Osteocyte (in vitro differentiated cells): ENCODE measurements at regions not wholly inside any gene's neighbourhood (a gene's known extent, or its start where the extent isn't known, plus 50 kb on each side); places are given as distances from the start of the nearest gene placed in this dataset.

ENCODE experiments used
- DNase-seq: peaks from one replicate; pipeline ENCODE4 v3.0.0; 2021; ENCODE audit warnings: mixed read lengths; ENCODE audit not compliant: unreplicated experiment; ENCODE audit errors: extremely low spot score
- H3K27ac Mint-ChIP-seq: one replicate; pipeline ENCODE4 v1.8.0; 2021; ENCODE audit warnings: mild to moderate bottlenecking, mixed read lengths; ENCODE audit not compliant: unreplicated experiment
- H3K27me3 Mint-ChIP-seq: one replicate; pipeline ENCODE4 v1.8.0; 2021; ENCODE audit warnings: mixed read lengths; ENCODE audit not compliant: unreplicated experiment
- H3K36me3 Mint-ChIP-seq: one replicate; pipeline ENCODE4 v1.8.0; 2021; ENCODE audit warnings: mixed read lengths; ENCODE audit not compliant: unreplicated experiment
- H3K4me1 Mint-ChIP-seq: one replicate; pipeline ENCODE4 v1.8.0; 2021; ENCODE audit warnings: mixed read lengths; ENCODE audit not compliant: unreplicated experiment
- H3K4me3 Mint-ChIP-seq: one replicate; pipeline ENCODE4 v1.8.0; 2021; ENCODE audit warnings: mild to moderate bottlenecking, moderate library complexity, mixed read lengths; ENCODE audit not compliant: unreplicated experiment
- H3K9me3 Mint-ChIP-seq: one replicate; pipeline ENCODE4 v1.8.0; 2021; ENCODE audit warnings: mixed read lengths; ENCODE audit not compliant: unreplicated experiment
- TF ChIP-seq, protein P1 (sequence below): fragments of 200-600 bp; sonication (generic); IDR thresholded peaks from 2 replicates; pipeline ENCODE4 v1.5.0; 2021; ENCODE audit warnings: antibody characterized with exemption, mild to moderate bottlenecking, moderate library complexity

DNA sequence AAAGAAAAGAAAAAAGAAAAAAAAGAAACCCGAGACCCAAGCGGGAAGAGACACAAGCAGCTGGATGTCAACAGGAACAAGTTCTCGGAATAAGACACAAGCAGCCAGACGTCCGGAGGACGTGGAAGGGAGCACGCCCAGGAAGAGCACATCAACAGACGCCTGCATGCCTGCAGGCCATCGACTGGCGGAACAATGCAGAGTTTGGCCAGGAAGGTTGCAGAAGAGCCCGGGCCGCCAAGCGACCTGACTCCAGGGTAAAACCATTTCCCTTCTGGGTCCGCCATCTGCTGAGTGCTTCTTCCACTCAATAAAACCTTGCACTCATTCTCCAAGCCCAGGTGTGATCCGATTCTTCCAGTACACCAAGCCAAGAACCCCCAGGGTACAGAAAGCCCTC lies 95.6 kb upstream of the PRR32 start:
- H3K27me3 Mint-ChIP-seq = no peaks in the 10 kb centered on the region
- no peak overlapping the region for H3K4me3 Mint-ChIP-seq
- DNase-seq = no peak
- H3K27ac Mint-ChIP-seq = no peak overlapping the region
- no peaks in the 10 kb centered on the region for H3K36me3 Mint-ChIP-seq
- no peaks in the 10 kb centered on the region for H3K4me1 Mint-ChIP-seq
- TF ChIP-seq, protein P1, sequence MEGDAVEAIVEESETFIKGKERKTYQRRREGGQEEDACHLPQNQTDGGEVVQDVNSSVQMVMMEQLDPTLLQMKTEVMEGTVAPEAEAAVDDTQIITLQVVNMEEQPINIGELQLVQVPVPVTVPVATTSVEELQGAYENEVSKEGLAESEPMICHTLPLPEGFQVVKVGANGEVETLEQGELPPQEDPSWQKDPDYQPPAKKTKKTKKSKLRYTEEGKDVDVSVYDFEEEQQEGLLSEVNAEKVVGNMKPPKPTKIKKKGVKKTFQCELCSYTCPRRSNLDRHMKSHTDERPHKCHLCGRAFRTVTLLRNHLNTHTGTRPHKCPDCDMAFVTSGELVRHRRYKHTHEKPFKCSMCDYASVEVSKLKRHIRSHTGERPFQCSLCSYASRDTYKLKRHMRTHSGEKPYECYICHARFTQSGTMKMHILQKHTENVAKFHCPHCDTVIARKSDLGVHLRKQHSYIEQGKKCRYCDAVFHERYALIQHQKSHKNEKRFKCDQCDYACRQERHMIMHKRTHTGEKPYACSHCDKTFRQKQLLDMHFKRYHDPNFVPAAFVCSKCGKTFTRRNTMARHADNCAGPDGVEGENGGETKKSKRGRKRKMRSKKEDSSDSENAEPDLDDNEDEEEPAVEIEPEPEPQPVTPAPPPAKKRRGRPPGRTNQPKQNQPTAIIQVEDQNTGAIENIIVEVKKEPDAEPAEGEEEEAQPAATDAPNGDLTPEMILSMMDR = no peak
- peaks cover 39% of the 10 kb centered on the region for H3K9me3 Mint-ChIP-seq

DNA sequence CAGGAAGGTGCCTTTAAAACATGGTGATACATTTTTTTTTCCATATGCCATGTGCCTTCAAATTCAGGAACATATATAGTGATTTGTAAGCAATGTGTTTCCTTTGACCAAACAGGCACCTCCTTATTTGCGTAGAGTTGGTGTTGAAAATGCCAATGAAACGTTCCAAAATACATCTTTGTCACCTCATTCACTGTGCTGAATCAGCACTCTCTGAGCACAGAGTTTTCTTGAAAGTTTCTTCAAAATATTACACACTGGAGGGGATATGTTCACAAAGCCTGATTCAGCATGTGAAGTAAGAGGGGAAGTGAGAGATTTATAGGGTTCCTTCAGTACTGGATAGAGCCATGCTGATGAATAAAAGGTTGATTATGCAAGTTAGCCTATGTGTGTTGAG lies 85.7 kb upstream of the PRR32 start:
- H3K9me3 Mint-ChIP-seq = peaks cover 8% of the 10 kb centered on the region
- H3K36me3 Mint-ChIP-seq = no peaks in the 10 kb centered on the region
- H3K27me3 Mint-ChIP-seq = no peaks in the 10 kb centered on the region
- H3K27ac Mint-ChIP-seq = no peak overlapping the region
- DNase-seq = no peak
- TF ChIP-seq, protein P1 = no peak
- H3K4me3 Mint-ChIP-seq = no peak overlapping the region
- H3K4me1 Mint-ChIP-seq = no peaks in the 10 kb centered on the region
